ENCODE measurements at regions not wholly inside any gene's neighbourhood (a gene's known extent, or its start where the extent isn't known, plus 50 kb on each side); places are given as distances from the start of the nearest gene placed in this dataset.
A peak's percentile ranks its signal among the peaks of the same experiment; 100 is the strongest.
"Not testable (repeated sequence)": the region's sequence is repeated elsewhere in the genome, so short reads cannot be mapped to it uniquely, and the experiment has no call there.

DNA sequence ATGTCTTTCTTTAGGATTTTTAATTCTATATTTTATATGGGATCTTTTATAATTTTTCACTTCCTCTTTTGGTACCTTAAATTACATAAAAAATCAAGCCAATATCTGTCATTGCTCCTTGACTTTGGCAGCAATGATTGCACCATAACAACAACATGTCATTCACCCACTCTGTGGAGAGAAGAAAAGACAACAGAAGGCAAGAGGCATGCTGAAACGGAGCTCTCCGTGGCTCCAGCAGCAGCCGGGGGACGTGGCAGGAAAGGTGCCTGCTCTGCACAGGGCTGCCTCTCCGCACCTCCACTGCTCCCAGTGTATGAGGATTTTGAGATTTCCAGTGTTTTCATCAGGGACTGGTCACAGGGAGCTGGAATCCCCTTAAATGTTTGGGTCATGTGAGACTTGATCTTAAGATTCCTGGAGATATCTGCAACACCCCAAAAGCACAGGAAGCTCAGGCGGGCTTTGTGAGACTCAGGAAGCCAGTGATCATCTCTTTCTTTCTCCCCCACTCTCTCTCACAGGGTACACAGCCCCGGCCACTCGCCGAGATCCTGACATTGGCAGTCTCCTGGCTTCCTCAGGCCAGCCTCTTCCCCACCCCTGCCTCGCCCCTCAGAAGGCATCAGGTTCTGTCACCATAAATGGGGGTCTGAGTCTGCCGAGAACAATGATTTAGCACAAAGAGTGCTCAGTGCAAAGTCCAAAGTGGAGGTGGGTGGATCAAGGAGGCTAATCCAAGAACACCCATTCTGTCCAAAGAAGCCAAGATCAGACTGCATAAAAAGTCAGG lies 74.6 kb downstream of the ACTL7B start:
- TF ChIP-seq, protein P1, sequence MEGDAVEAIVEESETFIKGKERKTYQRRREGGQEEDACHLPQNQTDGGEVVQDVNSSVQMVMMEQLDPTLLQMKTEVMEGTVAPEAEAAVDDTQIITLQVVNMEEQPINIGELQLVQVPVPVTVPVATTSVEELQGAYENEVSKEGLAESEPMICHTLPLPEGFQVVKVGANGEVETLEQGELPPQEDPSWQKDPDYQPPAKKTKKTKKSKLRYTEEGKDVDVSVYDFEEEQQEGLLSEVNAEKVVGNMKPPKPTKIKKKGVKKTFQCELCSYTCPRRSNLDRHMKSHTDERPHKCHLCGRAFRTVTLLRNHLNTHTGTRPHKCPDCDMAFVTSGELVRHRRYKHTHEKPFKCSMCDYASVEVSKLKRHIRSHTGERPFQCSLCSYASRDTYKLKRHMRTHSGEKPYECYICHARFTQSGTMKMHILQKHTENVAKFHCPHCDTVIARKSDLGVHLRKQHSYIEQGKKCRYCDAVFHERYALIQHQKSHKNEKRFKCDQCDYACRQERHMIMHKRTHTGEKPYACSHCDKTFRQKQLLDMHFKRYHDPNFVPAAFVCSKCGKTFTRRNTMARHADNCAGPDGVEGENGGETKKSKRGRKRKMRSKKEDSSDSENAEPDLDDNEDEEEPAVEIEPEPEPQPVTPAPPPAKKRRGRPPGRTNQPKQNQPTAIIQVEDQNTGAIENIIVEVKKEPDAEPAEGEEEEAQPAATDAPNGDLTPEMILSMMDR (IDR thresholded peaks at IDR 0.05; ENCODE audit: insufficient read depth, low read length, missing control alignments), result no peak
- no peak overlapping the region for H3K4me3 ChIP-seq (ENCODE audit: low read depth, low read length)
- DNase-seq (ENCODE audit: low read depth, low spot score), result no peak
- ChIA-PET CTCF (interaction anchor here (1.6 kb wide), 1 partner anchor 21 kb away, joined by 3 read pairs; no protein-coding TSS in a partner anchor), POLR2A (no interaction called here)

DNA sequence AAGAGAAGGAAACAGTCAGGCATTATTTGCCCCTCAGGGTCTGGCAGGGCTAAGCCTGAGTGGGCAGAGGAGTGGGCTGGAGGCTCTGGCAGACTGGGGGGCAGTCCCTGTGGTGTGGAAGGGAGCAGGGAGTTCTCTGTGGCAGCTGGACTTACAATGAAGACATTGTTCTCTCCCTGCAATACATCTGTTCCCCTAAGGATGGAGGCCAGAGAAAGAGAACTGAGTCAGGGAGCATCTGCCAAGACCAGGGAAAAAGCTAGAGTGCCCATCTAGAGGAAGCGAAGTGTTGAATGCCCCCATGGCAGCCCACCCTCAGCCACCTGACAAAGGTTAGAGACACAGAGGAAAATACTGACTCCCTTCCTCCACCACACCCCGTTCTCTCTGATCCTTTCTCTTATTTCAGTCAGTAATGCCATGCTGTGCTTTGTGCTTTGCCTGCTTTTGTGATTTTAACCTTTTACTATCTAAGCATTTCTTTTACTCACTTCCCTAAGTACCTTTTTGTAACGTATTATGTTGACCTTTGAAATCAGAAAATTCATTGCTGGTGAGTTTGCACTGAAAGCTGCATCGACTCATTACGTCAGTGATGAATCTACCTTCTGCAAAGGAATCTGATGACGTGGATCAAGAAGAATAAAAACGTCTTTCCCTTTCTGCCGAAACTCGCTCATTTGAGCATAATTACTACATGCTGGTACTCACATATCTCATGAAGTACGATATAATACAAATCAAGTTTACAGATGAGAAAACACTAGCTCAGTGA lies 76.0 kb downstream of the ACTL7B start:
- no peak overlapping the region for H3K4me3 ChIP-seq (ENCODE audit: low read depth, low read length)
- ChIA-PET CTCF (interaction anchor here (1.6 kb wide), 1 partner anchor 19 kb away, joined by 3 read pairs; no protein-coding TSS in a partner anchor), POLR2A (no interaction called here)
- no peak for DNase-seq (ENCODE audit: low read depth, low spot score)
- TF ChIP-seq, protein P1 (IDR thresholded peaks at IDR 0.05; ENCODE audit: insufficient read depth, low read length, missing control alignments), result no peak

GRCh38 chr9:108776920-108777639 lies 78.7 kb downstream of the ACTL7B start:
- H3K4me3 ChIP-seq (ENCODE audit: low read depth, low read length), result no peak overlapping the region
- DNase-seq (ENCODE audit: low read depth, low spot score), result no peak
- ChIA-PET CTCF (interaction anchor here (0.7 to 3.2 kb wide), 5 partner anchors 9 to 800 kb away, joined by 3 to 9 read pairs (median 4); no protein-coding TSS in a partner anchor), POLR2A (no interaction called here)
- TF ChIP-seq, protein P1 (IDR thresholded peaks at IDR 0.05; ENCODE audit: insufficient read depth, low read length, missing control alignments), result peak; percentile 14

GRCh38 chr9:108775901-108776306 lies 79.9 kb downstream of the ACTL7B start:
- TF ChIP-seq, protein P1 (IDR thresholded peaks at IDR 0.05; ENCODE audit: insufficient read depth, low read length, missing control alignments), result no peak
- POLR2A ChIA-PET, result no interaction called here
- DNase-seq (ENCODE audit: low read depth, low spot score), result no peak
- CTCF ChIA-PET, result interaction anchor here (0.6 to 4.6 kb wide), 4 partner anchors 9 to 1600 kb away, joined by 3 to 27 read pairs (median 6); no protein-coding TSS in a partner anchor
- no peak overlapping the region for H3K4me3 ChIP-seq (ENCODE audit: low read depth, low read length)

- POLR2A ChIA-PET; DNase-seq (ENCODE audit: low read depth, low spot score); H3K4me3 ChIP-seq (ENCODE audit: low read depth, low read length): not testable (repeated sequence)
- CTCF ChIA-PET, result interaction anchor here (1.5 to 4.6 kb wide), 2 partner anchors 11 to 12 kb away, joined by 3 to 27 read pairs; no protein-coding TSS in a partner anchor
Observed at GRCh38 chr9:108774088-108774487, 81.7 kb downstream of the ACTL7B start.

GRCh38 chr9:108772301-108772894 lies 83.4 kb downstream of the ACTL7B start:
- no peak for DNase-seq (ENCODE audit: low read depth, low spot score)
- no peak overlapping the region for H3K4me3 ChIP-seq (ENCODE audit: low read depth, low read length)
- ChIA-PET POLR2A (no interaction called here), CTCF (interaction anchor here (4.6 kb wide), 1 partner anchor 11 kb away, joined by 27 read pairs; no protein-coding TSS in a partner anchor)
- TF ChIP-seq, protein P1 (IDR thresholded peaks at IDR 0.05; ENCODE audit: insufficient read depth, low read length, missing control alignments), result no peak
